Superior temporal gyrus (tissue), 1 donor: ENCODE measurements at regions not wholly inside any gene's neighbourhood (a gene's known extent, or its start where the extent isn't known, plus 50 kb on each side); places are given as distances from the start of the nearest gene placed in this dataset.
"Not testable (repeated sequence)": the region's sequence is repeated elsewhere in the genome, so short reads cannot be mapped to it uniquely, and the experiment has no call there.

Source experiments
- DNase-seq: peaks from one replicate; pipeline ENCODE4 v3.0.0-alpha.2; 2016; ENCODE audit errors: extremely low spot score

DNA sequence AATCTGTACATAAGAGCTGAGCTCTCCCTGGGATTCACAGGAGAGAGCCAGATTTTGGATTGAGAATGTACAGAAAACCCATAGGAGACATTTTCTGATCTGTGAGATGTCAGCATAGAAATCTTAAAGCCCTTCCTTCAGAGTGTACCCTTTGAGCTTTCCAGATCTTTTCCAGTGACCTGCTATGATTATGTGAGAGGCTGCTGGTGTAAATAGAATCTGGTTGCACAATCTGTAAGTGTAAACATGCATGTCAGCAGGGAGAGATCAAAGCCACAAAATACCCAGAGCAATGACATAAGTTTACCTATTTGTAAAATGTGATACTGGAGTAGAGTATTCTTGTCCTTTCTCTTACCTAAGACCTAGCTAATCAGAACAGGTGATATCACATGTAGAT is 471.9 kb downstream of the FOXD4L5 start:
- DNase-seq, result not testable (repeated sequence)

DNA sequence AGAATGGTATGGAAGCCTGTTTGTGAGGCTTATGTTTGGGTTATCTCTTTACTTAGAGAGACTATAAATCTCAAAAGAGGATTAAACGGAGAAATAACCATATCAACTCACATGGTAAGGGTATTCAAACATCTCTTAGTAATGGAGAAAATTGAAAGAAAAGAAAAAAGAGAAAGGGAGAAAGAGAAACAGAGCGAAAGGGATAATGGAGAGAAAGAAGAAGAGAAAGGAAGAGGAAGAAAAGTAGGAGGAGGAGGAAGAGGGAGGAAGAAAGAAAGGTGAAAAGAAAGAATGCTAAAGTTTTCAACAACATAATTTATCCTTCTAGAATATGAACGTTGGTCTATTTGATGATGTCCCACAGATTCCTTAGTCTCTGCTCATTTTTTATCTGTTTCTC is 506.3 kb downstream of the FOXD4L5 start:
- DNase-seq, result not testable (repeated sequence)

DNA sequence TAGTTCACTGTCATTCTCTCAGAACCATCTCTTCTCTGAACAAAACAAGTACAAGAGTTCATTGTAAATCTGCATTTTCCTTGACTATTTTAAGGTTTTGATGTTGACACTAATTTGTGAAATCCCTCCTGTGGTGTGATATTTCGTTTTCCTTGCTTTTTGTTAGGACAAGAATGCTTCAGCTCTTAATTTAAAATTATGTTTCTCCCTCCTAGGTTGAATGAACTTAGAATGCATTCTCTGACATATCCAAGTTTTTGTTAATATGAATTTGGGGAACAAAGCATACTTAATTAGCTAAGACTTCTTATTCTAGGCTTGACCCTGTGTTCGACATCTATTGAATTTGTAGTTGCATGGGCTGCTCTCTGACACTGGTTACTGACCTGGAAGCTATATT is 508.7 kb downstream of the FOXD4L5 start:
- not testable (repeated sequence) for DNase-seq

DNA sequence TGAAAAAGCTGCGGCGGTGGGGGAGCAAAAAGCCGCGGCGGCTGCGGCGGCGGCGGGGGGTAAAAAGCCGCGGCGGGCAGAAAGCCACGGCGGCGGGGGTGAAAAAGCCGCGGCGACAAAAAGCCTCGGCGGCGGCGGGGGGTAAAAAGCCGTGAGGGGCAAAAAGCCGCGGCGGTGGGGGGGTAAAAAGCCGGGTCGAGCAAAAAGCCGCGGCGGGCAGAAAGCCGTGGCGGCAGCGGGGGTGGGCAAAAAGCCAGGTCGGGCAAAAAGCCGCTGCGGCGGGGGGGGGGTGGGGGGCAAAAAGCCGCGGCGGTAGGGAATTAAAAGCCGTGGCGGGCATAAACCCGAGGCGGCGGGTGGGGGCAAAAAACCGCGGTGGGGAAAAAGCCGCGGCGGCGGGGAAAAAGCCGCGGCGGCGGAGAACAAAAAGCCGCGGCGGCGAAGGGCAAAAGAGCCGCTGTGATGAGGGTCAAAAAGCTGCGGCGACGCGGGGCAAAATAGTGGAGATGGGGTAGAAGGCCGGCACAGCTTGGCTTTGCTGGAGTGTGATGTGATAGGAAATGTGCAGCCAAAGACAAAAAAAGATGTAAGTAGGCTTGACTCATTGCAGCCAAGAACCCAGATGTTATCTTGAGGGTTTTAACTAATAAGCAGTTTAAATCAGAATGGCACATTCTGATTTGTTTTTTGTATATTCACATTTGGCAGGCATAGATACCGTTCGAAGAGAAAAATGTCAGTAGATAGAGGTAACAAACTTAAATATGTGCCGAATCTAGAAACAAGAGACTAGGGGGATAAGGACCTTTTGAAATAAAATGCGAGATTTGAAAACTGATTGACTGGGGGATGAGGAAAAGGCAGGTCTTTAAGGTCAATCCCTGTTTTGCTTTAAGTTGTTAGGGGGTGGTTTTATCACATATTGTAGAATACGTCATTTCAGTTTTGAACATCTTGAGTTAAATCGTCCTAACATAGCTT is 509.9 kb downstream of the FOXD4L5 start:
- peak; percentile 3 for DNase-seq

DNA sequence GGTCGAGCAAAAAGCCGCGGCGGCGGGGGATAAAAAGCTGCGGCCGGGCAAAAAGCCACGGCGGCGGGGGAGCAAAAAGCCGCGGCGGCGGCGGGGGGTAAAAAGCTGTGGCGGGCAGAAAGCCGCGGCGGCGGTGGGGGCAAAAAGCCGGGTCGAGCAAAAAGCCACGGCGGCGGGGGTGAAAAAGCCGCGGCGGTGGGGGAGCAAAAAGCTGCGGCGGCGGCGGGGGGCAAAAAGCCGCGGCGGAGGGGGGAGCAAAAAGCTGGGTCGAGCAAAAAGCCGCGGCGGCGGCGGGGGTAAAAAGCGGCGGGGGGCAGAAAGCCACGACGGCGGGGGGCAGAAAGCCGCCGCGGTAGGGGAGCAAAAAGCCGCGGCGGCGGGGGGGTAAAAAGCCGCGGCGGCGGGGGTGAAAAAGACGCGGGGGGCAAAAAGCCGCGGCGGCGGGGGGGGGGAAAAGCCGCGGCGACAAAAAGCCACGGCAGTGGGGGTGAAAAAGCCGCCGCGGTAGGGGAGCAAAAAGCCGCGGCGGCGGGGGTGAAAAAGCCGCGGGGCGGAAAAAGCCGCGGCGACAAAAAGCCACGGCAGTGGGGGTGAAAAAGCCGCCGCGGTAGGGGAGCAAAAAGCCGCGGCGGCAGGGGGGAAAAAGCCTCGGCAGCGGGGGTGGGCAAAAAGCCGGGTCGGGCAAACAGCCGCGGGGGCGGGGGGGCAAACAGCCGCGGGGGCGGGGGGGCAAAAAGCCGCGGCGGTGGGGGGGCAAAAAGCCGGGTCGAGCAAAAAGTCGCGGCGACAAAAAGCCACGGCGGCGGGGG is 510.8 kb downstream of the FOXD4L5 start:
- DNase-seq, result not testable (repeated sequence)

DNA sequence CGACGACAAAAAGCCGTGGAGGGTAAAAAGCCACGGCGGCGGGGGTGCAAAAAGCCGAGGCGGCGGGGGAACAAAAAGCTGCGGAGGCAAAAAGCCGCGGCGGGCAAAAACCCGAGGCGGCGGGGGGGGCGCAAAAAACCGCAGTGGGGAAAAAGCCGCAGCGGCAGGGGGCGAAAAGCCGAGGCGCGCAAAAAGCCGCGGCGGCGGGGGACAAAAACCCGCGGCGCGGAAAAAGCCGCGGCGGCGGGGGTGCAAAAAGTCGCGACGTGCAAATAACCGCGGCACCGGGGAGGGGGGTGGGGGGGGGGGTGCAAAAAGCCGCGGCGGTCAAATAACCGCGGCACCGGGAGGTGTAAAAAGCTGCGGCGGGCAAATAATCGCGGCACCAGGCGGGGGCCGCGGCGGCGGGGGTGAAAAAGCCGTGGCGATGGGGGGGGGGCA is 511.5 kb downstream of the FOXD4L5 start:
- DNase-seq, result no peak

DNA sequence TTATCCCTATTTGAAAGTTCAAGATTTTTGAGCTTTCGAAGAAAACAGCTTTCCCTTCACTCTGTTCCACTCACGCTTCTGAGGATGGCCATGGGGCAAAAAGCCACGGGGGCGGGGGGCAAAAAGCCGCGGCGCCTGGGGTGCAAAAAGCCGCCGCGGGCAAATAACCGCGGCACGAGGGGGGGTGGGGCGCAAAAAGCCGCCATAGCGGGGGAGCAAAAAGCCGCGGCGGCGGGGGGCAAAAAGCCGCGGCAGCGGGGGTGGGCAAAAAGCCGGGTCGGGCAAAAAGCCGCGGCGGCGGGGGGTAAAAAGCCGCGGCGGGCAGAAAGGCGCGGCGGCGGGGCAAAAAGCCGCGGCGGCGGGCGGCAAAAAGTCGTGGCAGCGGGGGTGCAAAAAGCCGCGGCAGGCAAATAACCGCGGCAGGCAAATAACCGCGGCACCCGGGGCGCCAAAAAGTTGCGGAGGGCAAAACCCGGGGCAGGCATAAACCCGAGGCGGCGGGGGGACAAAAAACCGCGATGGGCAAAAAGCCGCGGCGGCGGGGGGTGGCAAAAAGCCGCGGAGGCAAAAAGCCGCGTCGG is 512.2 kb downstream of the FOXD4L5 start:
- not testable (repeated sequence) for DNase-seq

DNA sequence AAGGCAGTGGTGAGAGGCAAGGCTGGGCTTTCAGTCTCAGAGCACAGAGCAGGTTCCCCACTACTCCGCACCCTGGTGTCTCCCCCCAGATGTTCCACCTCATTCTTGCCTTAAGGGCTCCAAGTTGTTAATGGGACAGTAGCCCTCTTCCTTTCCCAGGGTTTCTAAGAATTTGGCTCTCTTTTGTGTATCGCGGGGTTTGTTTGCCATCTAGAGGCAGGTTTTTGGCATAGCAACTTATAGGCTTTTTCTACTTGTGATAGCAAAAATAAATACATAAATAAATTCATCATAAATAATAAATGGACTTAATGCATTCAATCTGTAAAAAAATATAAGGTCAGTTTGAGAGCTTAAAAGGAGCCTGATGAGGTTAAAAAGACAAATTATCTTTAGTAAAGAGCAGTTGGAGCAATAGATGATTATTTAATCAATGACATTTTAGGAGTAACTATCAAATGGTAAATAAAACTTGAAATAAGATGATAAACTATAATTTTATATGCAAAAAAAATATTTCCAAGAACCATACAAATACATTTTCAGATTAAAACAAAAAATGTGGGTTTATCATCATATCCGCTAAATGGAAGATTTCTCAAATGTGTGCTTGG is 512.8 kb downstream of the FOXD4L5 start:
- DNase-seq, result not testable (repeated sequence)
